Gastroesophageal sphincter (tissue), 4 donors: ENCODE measurements at regions not wholly inside any gene's neighbourhood (a gene's known extent, or its start where the extent isn't known, plus 50 kb on each side); places are given as distances from the start of the nearest gene placed in this dataset.

Source experiments
- ATAC-seq: fragments of 150-250 bp; one replicate; pipeline ENCODE4 v1.9.1; 2016; ENCODE audit warnings: mild to moderate bottlenecking, moderate library complexity
- H3K27ac ChIP-seq, 4 donors: fragments of 200-600 bp; sonication (generic) in 3 of 4; 1 replicate in 3 of 4; 2 replicates in 1 of 4; pipeline ENCODE4 v1.5.1; 2016 to 2019
- H3K27me3 ChIP-seq: fragments of 200-600 bp; sonication (generic); one replicate; pipeline ENCODE4 v1.5.1; 2019
- H3K36me3 ChIP-seq, 2 donors: fragments of 200-600 bp; sonication (generic); one replicate each; pipeline ENCODE4 v1.5.1; 2019; ENCODE audit warnings: control low read depth in 1 of 2
- H3K4me1 ChIP-seq, 3 donors: fragments of 200-600 bp; sonication (generic); 1 replicate in 2 of 3; 2 replicates in 1 of 3; pipeline ENCODE4 v1.5.1; 2016 to 2019; ENCODE audit warnings: control low read depth in 2 of 3
- H3K4me3 ChIP-seq, 2 donors: fragments of 200-600 bp; sonication (generic); one replicate each; pipeline ENCODE4 v1.5.1; 2019; ENCODE audit warnings: mild to moderate bottlenecking in 1 of 2, moderate library complexity in 1 of 2
- H3K9me3 ChIP-seq, 3 donors: fragments of 200-600 bp; sonication (generic); one replicate each; pipeline ENCODE4 v1.5.1; 2017 to 2019; ENCODE audit warnings: control low read depth in 2 of 3
- CTCF ChIP-seq, 4 experiments: fragments of 200-600 bp in 2 of 4; fragments of 450-650 bp in 2 of 4; sonication (generic) in 1 of 4; IDR thresholded peaks; one replicate each; pipeline ENCODE4 v1.5.1; 2017 to 2019; ENCODE audit warnings: antibody characterized with exemption in 4 of 4, mild to moderate bottlenecking in 2 of 4, moderate library complexity in 2 of 4
- EP300 ChIP-seq: sonication (generic); formaldehyde crosslinking; IDR thresholded peaks from one replicate; pipeline ENCODE4 v1.6.1; 2017; ENCODE audit warnings: antibody characterized with exemption, mild to moderate bottlenecking
- POLR2A ChIP-seq, 2 donors: fragments of 450-650 bp; IDR thresholded peaks; one replicate each; pipeline ENCODE4 v1.6.1; 2017; ENCODE audit warnings: antibody characterized with exemption in 2 of 2, mild to moderate bottlenecking in 2 of 2, moderate library complexity in 1 of 2
- POLR2AphosphoS5 ChIP-seq: sonication (generic); formaldehyde crosslinking; IDR thresholded peaks from one replicate; pipeline ENCODE4 v1.6.1; 2017; ENCODE audit warnings: antibody characterized with exemption
- WGBS, 2 donors: methylation state at CpG; one replicate each; pipeline ENCODE4 v1.1.5; 2018; ENCODE audit warnings: low coverage in 1 of 2; 5-methylcytosine and 5-hydroxymethylcytosine counted together

- no peak for TF ChIP-seq CTCF (IDR thresholded peaks at IDR 0.05)
- TF ChIP-seq POLR2A (IDR thresholded peaks at IDR 0.05) = no peak
- TF ChIP-seq EP300 = no peak
- no peak for TF ChIP-seq POLR2AphosphoS5
- no peaks in the 10 kb centered on the region for H3K9me3 ChIP-seq
- no peak overlapping the region for H3K4me3 ChIP-seq
- H3K27ac ChIP-seq = no peak overlapping the region
- H3K27me3 ChIP-seq = peaks cover 19% of the 10 kb centered on the region
- 45 to 60% methylated on average over 6 to 7 of the region's 13 CpGs for WGBS, 2 donors
- ATAC-seq = no peak
- H3K4me1 ChIP-seq = peaks cover 0 to 3% (median under 1%) of the 10 kb centered on the region in 3 donors
- no peaks in the 10 kb centered on the region for H3K36me3 ChIP-seq
These were observed 1321.7 kb downstream of the TBC1D22A start for GRCh38 chr22:48084041-48084728.

GRCh38 chr22:48083502-48083901, 1321.1 kb downstream of the TBC1D22A start:
- H3K4me1 ChIP-seq = no peaks in the 10 kb centered on the region
- peaks cover 26% of the 10 kb centered on the region for H3K27me3 ChIP-seq
- no peaks in the 10 kb centered on the region for H3K9me3 ChIP-seq
- TF ChIP-seq EP300 (no peak), CTCF (IDR thresholded peaks at IDR 0.05) (no peak), POLR2A (IDR thresholded peaks at IDR 0.05) (no peak), POLR2AphosphoS5 (no peak)
- H3K27ac ChIP-seq = no peak overlapping the region
- WGBS, 2 donors = 81 to 98% methylated on average over 4 to 8 of the region's 10 CpGs
- no peak overlapping the region for H3K4me3 ChIP-seq
- ATAC-seq = no peak
- no peaks in the 10 kb centered on the region for H3K36me3 ChIP-seq

GRCh38 chr22:48082284-48082683, 1319.8 kb downstream of the TBC1D22A start:
- Histone ChIP-seq H3K9me3 (no peaks in the 10 kb centered on the region), H3K27me3 (peaks cover 27% of the 10 kb centered on the region), H3K36me3 (no peaks in the 10 kb centered on the region), H3K27ac (no peak overlapping the region), H3K4me3 (no peak overlapping the region), H3K4me1 (no peaks in the 10 kb centered on the region)
- no peak for ATAC-seq
- TF ChIP-seq POLR2A (IDR thresholded peaks at IDR 0.05) (no peak), EP300 (no peak), POLR2AphosphoS5 (no peak), CTCF (IDR thresholded peaks at IDR 0.05) (no peak)
- WGBS, 2 donors = 95% methylated on average over 3 of the region's 6 CpGs; no CpG with 5 or more reads in 1 of the 2 donors

- no peak overlapping the region for H3K27ac ChIP-seq
- peaks cover 27% of the 10 kb centered on the region for H3K27me3 ChIP-seq
- H3K4me1 ChIP-seq = no peaks in the 10 kb centered on the region
- H3K4me3 ChIP-seq = no peak overlapping the region
- no peaks in the 10 kb centered on the region for H3K36me3 ChIP-seq
- no peak for ATAC-seq
- TF ChIP-seq POLR2AphosphoS5 (no peak), POLR2A (IDR thresholded peaks at IDR 0.05) (no peak), EP300 (no peak), CTCF (IDR thresholded peaks at IDR 0.05) (no peak)
- WGBS, 2 donors = 67 to 71% methylated on average over 3 to 11 of the region's 16 CpGs
- no peaks in the 10 kb centered on the region for H3K9me3 ChIP-seq
These were observed 1318.8 kb downstream of the TBC1D22A start for GRCh38 chr22:48081281-48081680.
